ENCODE measurements at regions not wholly inside any gene's neighbourhood (a gene's known extent, or its start where the extent isn't known, plus 50 kb on each side); places are given as distances from the start of the nearest gene placed in this dataset.

GRCh38 chr16:5385811-5386210, 288.2 kb upstream of the EEF2KMT start:
- H3K9me3 ChIP-seq (ENCODE audit: low read depth): no peaks in the 10 kb centered on the region
- no peaks in the 10 kb centered on the region for H3K4me1 ChIP-seq (ENCODE audit: insufficient read depth)
- H3K36me3 ChIP-seq (ENCODE audit: low read depth): no peaks in the 10 kb centered on the region
- 0 to 1% methylated on average over 3 of the region's 3 CpGs for WGBS, 2 experiments (ENCODE audit: low coverage in 1 of 2, low lambda C conversion rate in 2 of 2, missing lambda C conversion rate in 2 of 2)
- H3K9ac ChIP-seq: no peak overlapping the region
- in situ Hi-C loops (cut with MboI): no loop called here
- no peaks in the 10 kb centered on the region for H3F3A ChIP-seq (ENCODE audit: insufficient read depth)
- H3K4me3 ChIP-seq: no peak overlapping the region
- H3K27ac ChIP-seq: no peak overlapping the region
- H3K4me2 ChIP-seq (ENCODE audit: unreplicated experiment): no peak overlapping the region
- no peaks in the 10 kb centered on the region for H4K20me1 ChIP-seq (ENCODE audit: insufficient read depth)
- no peaks in the 10 kb centered on the region for H3K27me3 ChIP-seq (replicated peaks; ENCODE audit: insufficient read depth)
- H3K9me2 ChIP-seq (ENCODE audit: insufficient read depth): no peaks in the 10 kb centered on the region
- DNase-seq: no peak
- H2AFZ ChIP-seq: no peak overlapping the region
- TF ChIP-seq EZH2phosphoT487 (IDR thresholded peaks at IDR 0.05; ENCODE audit: insufficient read depth, low read depth): no peak
- TF ChIP-seq EZH2 (IDR thresholded peaks at IDR 0.05; ENCODE audit: insufficient read depth, poor library complexity, severe bottlenecking): no peak
- H3K79me2 ChIP-seq (ENCODE audit: insufficient read depth): no peaks in the 10 kb centered on the region

DNA sequence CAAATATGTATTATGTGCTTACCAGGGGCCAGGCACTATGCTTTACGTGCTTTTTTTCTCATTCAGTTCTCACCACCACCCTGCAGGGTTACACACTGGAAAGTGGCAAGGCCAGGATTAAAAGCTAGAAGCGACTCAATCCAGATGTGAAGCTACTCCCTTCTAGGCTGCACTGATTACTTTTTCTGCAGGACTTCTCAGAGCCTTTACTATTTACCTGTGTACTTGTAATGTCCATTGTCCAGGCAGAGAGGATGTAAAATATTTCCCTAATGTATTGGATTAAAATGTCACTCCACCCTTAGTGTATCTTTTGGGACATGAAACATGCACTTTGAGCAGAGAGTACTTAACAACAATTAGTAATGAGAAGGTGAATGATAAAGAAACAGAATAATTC, 287.5 kb upstream of the EEF2KMT start:
- DNase-seq: no peak
- Histone ChIP-seq H3K36me3 (ENCODE audit: low read depth) (no peaks in the 10 kb centered on the region), H3K4me2 (ENCODE audit: unreplicated experiment) (no peak overlapping the region), H2AFZ (no peak overlapping the region), H3K4me1 (ENCODE audit: insufficient read depth) (no peaks in the 10 kb centered on the region), H3K27ac (no peak overlapping the region), H3K9ac (no peak overlapping the region), H3K9me2 (ENCODE audit: insufficient read depth) (no peaks in the 10 kb centered on the region), H3K4me3 (no peak overlapping the region), H3K9me3 (ENCODE audit: low read depth) (no peaks in the 10 kb centered on the region), H4K20me1 (ENCODE audit: insufficient read depth) (no peaks in the 10 kb centered on the region), H3K27me3 (replicated peaks; ENCODE audit: insufficient read depth) (no peaks in the 10 kb centered on the region), H3F3A (ENCODE audit: insufficient read depth) (no peaks in the 10 kb centered on the region), H3K79me2 (ENCODE audit: insufficient read depth) (no peaks in the 10 kb centered on the region)
- in situ Hi-C loops (cut with MboI): no loop called here
- WGBS, 2 experiments (ENCODE audit: low coverage in 1 of 2, low lambda C conversion rate in 2 of 2, missing lambda C conversion rate in 2 of 2): 8 to 21% methylated on average over 2 of the region's 2 CpGs
- TF ChIP-seq EZH2phosphoT487 (IDR thresholded peaks at IDR 0.05; ENCODE audit: insufficient read depth, low read depth) (no peak), EZH2 (IDR thresholded peaks at IDR 0.05; ENCODE audit: insufficient read depth, poor library complexity, severe bottlenecking) (no peak)

DNA sequence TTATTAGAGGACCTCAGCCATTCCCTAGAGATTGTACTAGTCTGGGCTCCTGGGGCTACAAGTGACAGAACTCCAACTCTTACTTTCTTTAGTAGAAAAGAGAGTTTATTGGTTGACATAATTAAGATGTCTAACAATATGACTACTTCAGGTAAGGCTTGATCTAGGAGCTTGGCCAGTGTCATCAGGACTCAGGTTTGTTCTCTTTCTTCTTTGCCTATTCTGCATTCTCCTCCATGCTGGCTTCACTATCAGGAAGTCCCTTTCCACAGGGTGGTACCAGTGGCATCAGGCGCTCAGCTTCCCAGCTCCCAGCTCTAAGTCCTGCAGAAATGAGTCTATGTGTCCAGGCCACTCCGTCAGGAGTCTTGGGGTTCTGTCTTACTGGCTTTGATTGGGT, 286.1 kb upstream of the EEF2KMT start:
- no peak for DNase-seq
- TF ChIP-seq EZH2phosphoT487 (IDR thresholded peaks at IDR 0.05; ENCODE audit: insufficient read depth, low read depth) (no peak), EZH2 (IDR thresholded peaks at IDR 0.05; ENCODE audit: insufficient read depth, poor library complexity, severe bottlenecking) (no peak)

GRCh38 chr16:5382484-5382883, 284.9 kb upstream of the EEF2KMT start:
- 22 to 24% methylated on average over 4 of the region's 4 CpGs for WGBS, 2 experiments (ENCODE audit: low coverage in 1 of 2, low lambda C conversion rate in 2 of 2, missing lambda C conversion rate in 2 of 2)
- Histone ChIP-seq H3K4me1 (ENCODE audit: insufficient read depth) (no peaks in the 10 kb centered on the region), H3K4me3 (no peak overlapping the region), H2AFZ (no peak overlapping the region), H3K4me2 (ENCODE audit: unreplicated experiment) (no peak overlapping the region), H3F3A (ENCODE audit: insufficient read depth) (no peaks in the 10 kb centered on the region), H3K9ac (no peak overlapping the region), H3K36me3 (ENCODE audit: low read depth) (no peaks in the 10 kb centered on the region), H4K20me1 (ENCODE audit: insufficient read depth) (no peaks in the 10 kb centered on the region), H3K27ac (no peak overlapping the region), H3K27me3 (replicated peaks; ENCODE audit: insufficient read depth) (no peaks in the 10 kb centered on the region), H3K9me3 (ENCODE audit: low read depth) (no peaks in the 10 kb centered on the region), H3K79me2 (ENCODE audit: insufficient read depth) (no peaks in the 10 kb centered on the region), H3K9me2 (ENCODE audit: insufficient read depth) (no peaks in the 10 kb centered on the region)
- DNase-seq: no peak
- in situ Hi-C loops (cut with MboI): no loop called here
- no peak for TF ChIP-seq EZH2phosphoT487 (IDR thresholded peaks at IDR 0.05; ENCODE audit: insufficient read depth, low read depth)
- no peak for TF ChIP-seq EZH2 (IDR thresholded peaks at IDR 0.05; ENCODE audit: insufficient read depth, poor library complexity, severe bottlenecking)

More for the DNA sequence above, 286.1 kb upstream of the EEF2KMT start:
- no peaks in the 10 kb centered on the region for H3K4me1 ChIP-seq (ENCODE audit: insufficient read depth)
- no peaks in the 10 kb centered on the region for H3K9me3 ChIP-seq (ENCODE audit: low read depth)
- WGBS, 2 experiments (ENCODE audit: low coverage in 1 of 2, low lambda C conversion rate in 2 of 2, missing lambda C conversion rate in 2 of 2): 11 to 12% methylated on average over 2 of the region's 2 CpGs
- H3K9me2 ChIP-seq (ENCODE audit: insufficient read depth): no peaks in the 10 kb centered on the region
- H3K9ac ChIP-seq: no peak overlapping the region
- H3F3A ChIP-seq (ENCODE audit: insufficient read depth): no peaks in the 10 kb centered on the region
- H3K4me2 ChIP-seq (ENCODE audit: unreplicated experiment): no peak overlapping the region
- no peaks in the 10 kb centered on the region for H3K27me3 ChIP-seq (replicated peaks; ENCODE audit: insufficient read depth)
- H3K36me3 ChIP-seq (ENCODE audit: low read depth): no peaks in the 10 kb centered on the region
- in situ Hi-C loops (cut with MboI): no loop called here
- no peak overlapping the region for H3K4me3 ChIP-seq
- no peaks in the 10 kb centered on the region for H3K79me2 ChIP-seq (ENCODE audit: insufficient read depth)
- no peak overlapping the region for H2AFZ ChIP-seq
- no peaks in the 10 kb centered on the region for H4K20me1 ChIP-seq (ENCODE audit: insufficient read depth)
- no peak overlapping the region for H3K27ac ChIP-seq

DNA sequence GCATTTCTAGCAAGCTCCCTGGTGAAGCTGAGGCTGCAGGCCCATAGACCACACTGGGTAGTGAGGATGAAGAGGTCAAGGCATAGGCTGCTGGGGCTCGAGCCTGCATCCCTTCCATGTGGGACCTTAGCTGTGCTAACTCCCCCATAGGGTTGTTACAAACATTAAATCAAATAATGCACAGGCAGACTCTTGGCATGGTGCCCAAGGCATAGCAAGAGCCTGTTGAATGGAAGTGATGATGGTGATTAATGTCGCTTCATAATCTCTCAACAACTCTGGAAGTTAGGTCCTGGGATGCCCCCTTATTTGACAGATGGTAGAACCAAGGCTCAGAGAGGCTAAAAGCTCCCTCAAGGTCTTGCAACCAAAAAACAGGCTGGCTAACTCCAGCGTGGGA, 283.9 kb upstream of the EEF2KMT start:
- WGBS, 2 experiments (ENCODE audit: low coverage in 1 of 2, low lambda C conversion rate in 2 of 2, missing lambda C conversion rate in 2 of 2): 7 to 16% methylated on average over 3 of the region's 3 CpGs
- Histone ChIP-seq H3K27me3 (replicated peaks; ENCODE audit: insufficient read depth) (no peaks in the 10 kb centered on the region), H3K27ac (no peak overlapping the region), H3F3A (ENCODE audit: insufficient read depth) (no peaks in the 10 kb centered on the region), H3K79me2 (ENCODE audit: insufficient read depth) (no peaks in the 10 kb centered on the region), H3K4me1 (ENCODE audit: insufficient read depth) (no peaks in the 10 kb centered on the region), H3K36me3 (ENCODE audit: low read depth) (no peaks in the 10 kb centered on the region), H3K9me2 (ENCODE audit: insufficient read depth) (no peaks in the 10 kb centered on the region), H2AFZ (no peak overlapping the region), H4K20me1 (ENCODE audit: insufficient read depth) (no peaks in the 10 kb centered on the region), H3K9me3 (ENCODE audit: low read depth) (no peaks in the 10 kb centered on the region), H3K9ac (no peak overlapping the region), H3K4me3 (no peak overlapping the region), H3K4me2 (ENCODE audit: unreplicated experiment) (no peak overlapping the region)
- TF ChIP-seq EZH2phosphoT487 (IDR thresholded peaks at IDR 0.05; ENCODE audit: insufficient read depth, low read depth): no peak
- TF ChIP-seq EZH2 (IDR thresholded peaks at IDR 0.05; ENCODE audit: insufficient read depth, poor library complexity, severe bottlenecking): no peak
- DNase-seq: no peak
- in situ Hi-C loops (cut with MboI): no loop called here

Measured in GM23248 (cell line).